HEK293 (cell line): ENCODE measurements at regions not wholly inside any gene's neighbourhood (a gene's known extent, or its start where the extent isn't known, plus 50 kb on each side); places are given as distances from the start of the nearest gene placed in this dataset.

Experiments used
- CTCF ChIA-PET: fragments of 350-600 bp; formaldehyde crosslinking; extraction: SDS; loops from one replicate; lab custom pipeline; 2021; ENCODE audit warnings: antibody characterized with exemption; lab: Yijun Ruan, JAX
- POLR2A ChIA-PET: fragments of 300-600 bp; formaldehyde crosslinking; extraction: SDS; loops from one replicate; lab custom pipeline; 2020; ENCODE audit warnings: antibody characterized with exemption, inconsistent platforms; lab: Yijun Ruan, JAX
- H3K27ac ChIP-seq: fragments of 200-500 bp; sonication (Bioruptor generic); 2 replicates; pipeline ENCODE4 v1.5.1; 2014; ENCODE audit warnings: low read depth, low read length, control low read depth, inconsistent platforms; ENCODE audit errors: extremely low read depth
- H3K36me3 ChIP-seq, 2 experiments: fragments of 200-500 bp in 1 of 2; sonication (Bioruptor generic) in 1 of 2; 1 replicate in 1 of 2; 2 replicates in 1 of 2; pipeline ENCODE4 v1.5.1; 2014 to 2017; ENCODE audit warnings: inconsistent platforms in 2 of 2, low read length in 2 of 2; ENCODE audit not compliant: control insufficient read depth in 2 of 2, insufficient read depth in 1 of 2
- H3K4me1 ChIP-seq: fragments of 200-500 bp; sonication (Bioruptor generic); 2 replicates; pipeline ENCODE4 v1.5.1; 2014; ENCODE audit warnings: mild to moderate bottlenecking, low read length, inconsistent platforms; ENCODE audit not compliant: control insufficient read depth, insufficient read depth
- H3K4me3 ChIP-seq: 2 replicates; pipeline ENCODE4 v1.5.1; 2011; ENCODE audit warnings: low read depth, mild to moderate bottlenecking, control low read depth, low read length, moderate library complexity
- H3K9me3 ChIP-seq: fragments of 200-500 bp; sonication (Bioruptor generic); 2 replicates; pipeline ENCODE4 v1.5.1; 2014; ENCODE audit warnings: low read depth, low read length, inconsistent platforms; ENCODE audit not compliant: control insufficient read depth, insufficient read depth
- GLIS1 ChIP-seq: fragments of 450-650 bp; formaldehyde crosslinking; IDR thresholded peaks from 2 replicates; pipeline ENCODE4 v1.5.1; 2016; ENCODE audit warnings: missing biosample characterization, missing genetic modification characterization
- SCRT1 ChIP-seq: fragments of 450-650 bp; formaldehyde crosslinking; IDR thresholded peaks from 2 replicates; pipeline ENCODE4 v1.5.1; 2016; ENCODE audit warnings: missing biosample characterization, missing genetic modification characterization, borderline replicate concordance
- SETDB1 ChIP-seq: IDR thresholded peaks from one replicate; pipeline ENCODE4 v1.6.1; 2017; ENCODE audit warnings: mild to moderate bottlenecking, low read length, moderate library complexity, mixed read lengths; ENCODE audit not compliant: insufficient read length
- ZBTB21 ChIP-seq: fragments of 450-650 bp; formaldehyde crosslinking; IDR thresholded peaks from 2 replicates; pipeline ENCODE4 v1.5.1; 2017; ENCODE audit warnings: missing biosample characterization, missing genetic modification characterization
- ZFP3 ChIP-seq: fragments of 450-650 bp; formaldehyde crosslinking; IDR thresholded peaks from 2 replicates; pipeline ENCODE4 v1.5.1; 2016; ENCODE audit warnings: low read depth, missing biosample characterization, missing genetic modification characterization
- ZFP37 ChIP-seq: fragments of 450-650 bp; formaldehyde crosslinking; IDR thresholded peaks from 2 replicates; pipeline ENCODE4 v1.5.1; 2016; ENCODE audit warnings: missing biosample characterization, missing genetic modification characterization
- ZFP41 ChIP-seq: fragments of 450-650 bp; formaldehyde crosslinking; IDR thresholded peaks from 2 replicates; pipeline ENCODE4 v1.5.1; 2016; ENCODE audit warnings: missing biosample characterization, missing genetic modification characterization, borderline replicate concordance
- ZNF10 ChIP-seq: fragments of 450-650 bp; formaldehyde crosslinking; IDR thresholded peaks from 2 replicates; pipeline ENCODE4 v1.5.1; 2017; ENCODE audit warnings: missing biosample characterization, missing genetic modification characterization
- ZNF174 ChIP-seq: fragments of 450-650 bp; formaldehyde crosslinking; IDR thresholded peaks from 2 replicates; pipeline ENCODE4 v1.5.0; 2017; ENCODE audit warnings: missing biosample characterization, mild to moderate bottlenecking, missing genetic modification characterization
- ZNF184 ChIP-seq: fragments of 450-650 bp; IDR thresholded peaks from 2 replicates; pipeline ENCODE4 v1.5.1; 2018; ENCODE audit warnings: missing biosample characterization, mild to moderate bottlenecking, missing genetic modification characterization
- ZNF280D ChIP-seq: fragments of 450-650 bp; formaldehyde crosslinking; IDR thresholded peaks from 2 replicates; pipeline ENCODE4 v1.5.1; 2016; ENCODE audit warnings: missing biosample characterization, missing genetic modification characterization
- ZNF311 ChIP-seq: fragments of 450-650 bp; formaldehyde crosslinking; IDR thresholded peaks from 2 replicates; pipeline ENCODE4 v1.5.1; 2017; ENCODE audit warnings: missing biosample characterization, missing genetic modification characterization, borderline replicate concordance
- ZNF416 ChIP-seq: fragments of 450-650 bp; formaldehyde crosslinking; IDR thresholded peaks from 2 replicates; pipeline ENCODE4 v1.5.1; 2016; ENCODE audit warnings: missing biosample characterization, missing genetic modification characterization
- ZNF423 ChIP-seq: fragments of 450-650 bp; formaldehyde crosslinking; IDR thresholded peaks from 2 replicates; pipeline ENCODE4 v1.5.1; 2016; ENCODE audit warnings: missing biosample characterization, missing genetic modification characterization
- ZNF518A ChIP-seq: fragments of 450-650 bp; formaldehyde crosslinking; conservative IDR thresholded peaks from 2 replicates; pipeline ENCODE4 v1.5.1; 2016; ENCODE audit warnings: low read depth, missing biosample characterization, missing genetic modification characterization
- ZNF585B ChIP-seq: fragments of 450-650 bp; formaldehyde crosslinking; IDR thresholded peaks from 2 replicates; pipeline ENCODE4 v1.5.1; 2016; ENCODE audit warnings: missing biosample characterization, missing genetic modification characterization
- ZNF610 ChIP-seq: fragments of 450-650 bp; formaldehyde crosslinking; IDR thresholded peaks from 2 replicates; pipeline ENCODE4 v1.5.1; 2016; ENCODE audit warnings: missing biosample characterization, missing genetic modification characterization, borderline replicate concordance
- ZNF654 ChIP-seq: fragments of 450-650 bp; formaldehyde crosslinking; IDR thresholded peaks from 2 replicates; pipeline ENCODE4 v1.5.1; 2016; ENCODE audit warnings: low read depth, missing biosample characterization, missing genetic modification characterization
- ZNF670 ChIP-seq: fragments of 450-650 bp; formaldehyde crosslinking; IDR thresholded peaks from 2 replicates; pipeline ENCODE4 v1.5.1; 2016; ENCODE audit warnings: missing biosample characterization, missing genetic modification characterization, low read depth
- TF ChIP-seq, protein P1 (sequence below): fragments of 450-650 bp; formaldehyde crosslinking; IDR thresholded peaks from 2 replicates; pipeline ENCODE4 v1.5.1; 2017; ENCODE audit warnings: missing biosample characterization, missing genetic modification characterization
- TF ChIP-seq, protein P2 (sequence below): fragments of 450-650 bp; formaldehyde crosslinking; IDR thresholded peaks from 2 replicates; pipeline ENCODE4 v1.5.0; 2017; ENCODE audit warnings: missing biosample characterization, missing genetic modification characterization, borderline replicate concordance

GRCh38 chr4:132540797-132541196 is 608.3 kb upstream of the PCDH10 start (continued):
- TF ChIP-seq ZNF184 (tag by site-specific recombination) (no peak), SETDB1 (no peak), ZNF10 (tag by site-specific recombination) (no peak), ZFP37 (tag by site-specific recombination) (no peak)
- TF ChIP-seq, protein P1, sequence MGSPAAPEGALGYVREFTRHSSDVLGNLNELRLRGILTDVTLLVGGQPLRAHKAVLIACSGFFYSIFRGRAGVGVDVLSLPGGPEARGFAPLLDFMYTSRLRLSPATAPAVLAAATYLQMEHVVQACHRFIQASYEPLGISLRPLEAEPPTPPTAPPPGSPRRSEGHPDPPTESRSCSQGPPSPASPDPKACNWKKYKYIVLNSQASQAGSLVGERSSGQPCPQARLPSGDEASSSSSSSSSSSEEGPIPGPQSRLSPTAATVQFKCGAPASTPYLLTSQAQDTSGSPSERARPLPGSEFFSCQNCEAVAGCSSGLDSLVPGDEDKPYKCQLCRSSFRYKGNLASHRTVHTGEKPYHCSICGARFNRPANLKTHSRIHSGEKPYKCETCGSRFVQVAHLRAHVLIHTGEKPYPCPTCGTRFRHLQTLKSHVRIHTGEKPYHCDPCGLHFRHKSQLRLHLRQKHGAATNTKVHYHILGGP, result no peak
- TF ChIP-seq, protein P2, sequence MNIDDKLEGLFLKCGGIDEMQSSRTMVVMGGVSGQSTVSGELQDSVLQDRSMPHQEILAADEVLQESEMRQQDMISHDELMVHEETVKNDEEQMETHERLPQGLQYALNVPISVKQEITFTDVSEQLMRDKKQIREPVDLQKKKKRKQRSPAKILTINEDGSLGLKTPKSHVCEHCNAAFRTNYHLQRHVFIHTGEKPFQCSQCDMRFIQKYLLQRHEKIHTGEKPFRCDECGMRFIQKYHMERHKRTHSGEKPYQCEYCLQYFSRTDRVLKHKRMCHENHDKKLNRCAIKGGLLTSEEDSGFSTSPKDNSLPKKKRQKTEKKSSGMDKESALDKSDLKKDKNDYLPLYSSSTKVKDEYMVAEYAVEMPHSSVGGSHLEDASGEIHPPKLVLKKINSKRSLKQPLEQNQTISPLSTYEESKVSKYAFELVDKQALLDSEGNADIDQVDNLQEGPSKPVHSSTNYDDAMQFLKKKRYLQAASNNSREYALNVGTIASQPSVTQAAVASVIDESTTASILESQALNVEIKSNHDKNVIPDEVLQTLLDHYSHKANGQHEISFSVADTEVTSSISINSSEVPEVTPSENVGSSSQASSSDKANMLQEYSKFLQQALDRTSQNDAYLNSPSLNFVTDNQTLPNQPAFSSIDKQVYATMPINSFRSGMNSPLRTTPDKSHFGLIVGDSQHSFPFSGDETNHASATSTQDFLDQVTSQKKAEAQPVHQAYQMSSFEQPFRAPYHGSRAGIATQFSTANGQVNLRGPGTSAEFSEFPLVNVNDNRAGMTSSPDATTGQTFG (tag by site-specific recombination), result no peak

- TF ChIP-seq ZNF585B (tag by site-specific recombination) (no peak), ZNF518A (tag by site-specific recombination) (no peak), ZFP41 (tag by site-specific recombination) (no peak)
- TF ChIP-seq, all 188 proteins: peak for 0
Measured at GRCh38 chr4:132542228-132542627, 606.9 kb upstream of the PCDH10 start.

DNA sequence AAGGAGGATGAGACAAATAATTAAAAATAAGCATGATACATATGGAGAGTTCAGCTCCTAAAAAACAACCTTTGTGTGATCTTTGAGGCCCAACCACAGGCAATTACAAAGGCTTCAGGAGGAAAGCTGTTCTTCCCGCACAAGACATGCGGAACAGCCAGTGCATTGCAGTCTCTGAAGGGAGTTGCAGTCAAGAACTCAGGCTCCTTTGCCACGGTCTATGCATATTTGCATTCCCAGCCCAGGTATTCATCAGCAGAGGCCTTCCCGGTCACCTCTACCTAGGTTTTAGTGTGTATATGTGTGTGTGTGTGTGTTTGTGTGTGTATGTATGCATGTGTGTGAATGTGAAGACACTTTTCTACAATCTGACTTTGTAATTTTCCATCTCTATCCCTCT is 600.6 kb upstream of the PCDH10 start:
- H3K36me3 ChIP-seq, result no peaks in the 10 kb centered on the region
- no peak overlapping the region for H3K4me3 ChIP-seq
- H3K27ac ChIP-seq, result no peak overlapping the region
- no peaks in the 10 kb centered on the region for H3K4me1 ChIP-seq
- no peaks in the 10 kb centered on the region for H3K9me3 ChIP-seq
- CTCF ChIA-PET, result no interaction called here
- POLR2A ChIA-PET, result no interaction called here
- no peak for TF ChIP-seq ZNF416 (tag by site-specific recombination)
- TF ChIP-seq ZNF610 (tag by site-specific recombination), result no peak
- TF ChIP-seq ZFP3 (tag by site-specific recombination), result no peak
- TF ChIP-seq ZNF670 (tag by site-specific recombination), result no peak
- TF ChIP-seq, protein P1, result no peak
- TF ChIP-seq ZNF423 (tag by site-specific recombination), result no peak
- TF ChIP-seq ZNF280D, result no peak
- no peak for TF ChIP-seq ZNF311 (tag by site-specific recombination)
- no peak for TF ChIP-seq GLIS1 (tag by site-specific recombination)
- TF ChIP-seq ZNF654 (tag by site-specific recombination), result no peak
- no peak for TF ChIP-seq SCRT1 (tag by site-specific recombination)
- no peak for TF ChIP-seq ZBTB21 (tag by site-specific recombination)
- no peak for TF ChIP-seq ZNF174 (tag by site-specific recombination)

More at GRCh38 chr4:132542228-132542627, 606.9 kb upstream of the PCDH10 start:
- Histone ChIP-seq H3K4me1 (no peaks in the 10 kb centered on the region), H3K9me3 (no peaks in the 10 kb centered on the region), H3K36me3 (no peaks in the 10 kb centered on the region), H3K4me3 (no peak overlapping the region), H3K27ac (no peak overlapping the region)
- ChIA-PET POLR2A (no interaction called here), CTCF (no interaction called here)
